ENCODE measurements at regions not wholly inside any gene's neighbourhood (a gene's known extent, or its start where the extent isn't known, plus 50 kb on each side); places are given as distances from the start of the nearest gene placed in this dataset.

DNA sequence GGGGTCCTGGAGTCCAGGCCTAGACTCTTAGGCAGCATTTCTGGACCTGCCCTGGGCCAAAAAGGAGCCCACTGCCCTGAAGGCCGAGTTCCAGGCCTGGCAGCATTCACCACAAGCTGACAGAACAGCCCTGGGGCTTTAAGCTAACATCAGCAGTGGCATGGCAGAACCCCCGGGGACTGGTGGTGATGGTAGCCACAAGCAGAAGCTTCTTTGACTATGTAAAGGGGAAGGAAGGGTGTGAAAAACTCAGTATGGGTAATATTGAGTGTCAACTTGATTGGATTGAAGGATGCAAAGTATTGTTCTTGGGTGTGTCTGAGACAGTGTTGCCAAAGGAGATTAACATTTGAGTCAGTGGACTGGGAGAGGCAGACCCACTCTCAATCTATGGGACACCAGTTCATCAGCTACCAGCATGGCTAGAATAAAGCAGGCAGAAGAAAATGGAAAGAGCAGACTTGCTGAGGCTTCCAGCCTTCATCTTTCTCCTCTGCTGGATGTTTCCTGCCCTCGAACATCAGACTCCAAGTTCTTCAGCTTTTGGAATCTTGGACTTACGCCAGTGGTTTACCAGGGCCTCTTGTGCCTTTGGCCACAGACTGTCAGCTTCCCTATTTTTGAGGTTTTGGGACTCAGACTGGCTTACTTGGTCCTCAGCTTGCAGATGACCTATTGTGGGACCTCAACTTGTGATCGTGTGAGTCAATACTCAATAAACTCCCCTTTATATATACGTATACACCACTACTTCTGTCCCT is 661.0 kb upstream of the C9orf72 start:
- no peaks in the 10 kb centered on the region for H3K36me3 Mint-ChIP-seq (ENCODE audit: low read depth)
- DNase-seq = no peak
- TF ChIP-seq, protein P1, sequence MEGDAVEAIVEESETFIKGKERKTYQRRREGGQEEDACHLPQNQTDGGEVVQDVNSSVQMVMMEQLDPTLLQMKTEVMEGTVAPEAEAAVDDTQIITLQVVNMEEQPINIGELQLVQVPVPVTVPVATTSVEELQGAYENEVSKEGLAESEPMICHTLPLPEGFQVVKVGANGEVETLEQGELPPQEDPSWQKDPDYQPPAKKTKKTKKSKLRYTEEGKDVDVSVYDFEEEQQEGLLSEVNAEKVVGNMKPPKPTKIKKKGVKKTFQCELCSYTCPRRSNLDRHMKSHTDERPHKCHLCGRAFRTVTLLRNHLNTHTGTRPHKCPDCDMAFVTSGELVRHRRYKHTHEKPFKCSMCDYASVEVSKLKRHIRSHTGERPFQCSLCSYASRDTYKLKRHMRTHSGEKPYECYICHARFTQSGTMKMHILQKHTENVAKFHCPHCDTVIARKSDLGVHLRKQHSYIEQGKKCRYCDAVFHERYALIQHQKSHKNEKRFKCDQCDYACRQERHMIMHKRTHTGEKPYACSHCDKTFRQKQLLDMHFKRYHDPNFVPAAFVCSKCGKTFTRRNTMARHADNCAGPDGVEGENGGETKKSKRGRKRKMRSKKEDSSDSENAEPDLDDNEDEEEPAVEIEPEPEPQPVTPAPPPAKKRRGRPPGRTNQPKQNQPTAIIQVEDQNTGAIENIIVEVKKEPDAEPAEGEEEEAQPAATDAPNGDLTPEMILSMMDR (IDR thresholded peaks at IDR 0.05) = no peak
- H3K4me1 Mint-ChIP-seq (ENCODE audit: low read depth) = no peaks in the 10 kb centered on the region
- H3K9me3 Mint-ChIP-seq = peaks cover 5% of the 10 kb centered on the region
- H3K27me3 Mint-ChIP-seq = no peaks in the 10 kb centered on the region
- ChIA-PET CTCF (no interaction called here), POLR2A (no interaction called here)
- no peak overlapping the region for H3K4me3 Mint-ChIP-seq
- intact Hi-C loops (cut with micrococcal nuclease) = no loop called here
- ATAC-seq = no peak
- H3K27ac Mint-ChIP-seq = no peak overlapping the region

DNA sequence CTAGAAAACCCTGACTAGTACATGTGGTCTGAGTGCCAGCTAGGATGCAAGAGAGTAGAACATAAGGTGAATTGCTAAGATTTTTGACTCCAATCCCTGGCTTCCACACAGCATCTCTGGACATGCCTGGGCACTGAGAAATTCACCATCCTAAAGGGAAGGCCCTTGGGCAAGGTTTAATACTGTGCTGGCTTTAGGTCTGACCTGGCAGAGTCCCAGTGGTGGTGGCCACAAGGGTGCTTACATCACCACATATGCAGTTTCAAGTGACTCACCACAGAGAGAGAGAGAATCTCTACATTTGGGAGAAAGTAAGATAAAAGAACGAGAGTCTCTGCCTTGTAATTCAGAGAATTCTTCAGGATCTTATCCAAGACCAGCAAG is 661.6 kb upstream of the C9orf72 start:
- intact Hi-C loops (cut with micrococcal nuclease) = no loop called here
- Mint-ChIP-seq H3K9me3 (peaks cover 5% of the 10 kb centered on the region), H3K36me3 (ENCODE audit: low read depth) (no peaks in the 10 kb centered on the region), H3K4me1 (ENCODE audit: low read depth) (no peaks in the 10 kb centered on the region), H3K27ac (no peak overlapping the region), H3K4me3 (no peak overlapping the region), H3K27me3 (no peaks in the 10 kb centered on the region)
- ChIA-PET CTCF (no interaction called here), POLR2A (no interaction called here)
- ATAC-seq (no peak), DNase-seq (no peak)
- TF ChIP-seq, protein P1 (IDR thresholded peaks at IDR 0.05) = no peak

DNA sequence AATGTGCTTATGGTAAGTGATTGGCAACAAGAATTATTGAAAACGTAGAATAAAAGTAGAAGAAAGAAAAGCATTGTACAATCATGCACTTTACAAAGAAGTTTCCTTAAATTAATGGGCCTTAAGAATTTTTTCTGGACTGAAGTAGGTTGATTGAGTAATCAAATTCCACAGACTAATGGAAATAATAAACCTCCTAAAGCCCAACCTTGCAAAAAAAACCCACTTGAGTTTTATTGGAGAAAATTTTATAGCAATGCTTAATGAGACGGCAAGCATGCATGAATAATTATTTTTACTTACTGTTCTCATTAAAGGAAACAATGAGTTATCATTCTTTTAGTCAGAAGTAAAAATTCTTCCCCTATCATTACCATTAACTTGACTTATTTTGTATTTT is 676.1 kb upstream of the C9orf72 start:
- ATAC-seq (no peak), DNase-seq (no peak)
- no peak overlapping the region for H3K27ac Mint-ChIP-seq
- intact Hi-C loops (cut with micrococcal nuclease) = no loop called here
- TF ChIP-seq, protein P1 (IDR thresholded peaks at IDR 0.05) = no peak
- H3K27me3 Mint-ChIP-seq = no peaks in the 10 kb centered on the region
- no peaks in the 10 kb centered on the region for H3K36me3 Mint-ChIP-seq (ENCODE audit: low read depth)
- ChIA-PET POLR2A (no interaction called here), CTCF (no interaction called here)
- H3K4me3 Mint-ChIP-seq = no peak overlapping the region
- no peaks in the 10 kb centered on the region for H3K9me3 Mint-ChIP-seq
- no peaks in the 10 kb centered on the region for H3K4me1 Mint-ChIP-seq (ENCODE audit: low read depth)

DNA sequence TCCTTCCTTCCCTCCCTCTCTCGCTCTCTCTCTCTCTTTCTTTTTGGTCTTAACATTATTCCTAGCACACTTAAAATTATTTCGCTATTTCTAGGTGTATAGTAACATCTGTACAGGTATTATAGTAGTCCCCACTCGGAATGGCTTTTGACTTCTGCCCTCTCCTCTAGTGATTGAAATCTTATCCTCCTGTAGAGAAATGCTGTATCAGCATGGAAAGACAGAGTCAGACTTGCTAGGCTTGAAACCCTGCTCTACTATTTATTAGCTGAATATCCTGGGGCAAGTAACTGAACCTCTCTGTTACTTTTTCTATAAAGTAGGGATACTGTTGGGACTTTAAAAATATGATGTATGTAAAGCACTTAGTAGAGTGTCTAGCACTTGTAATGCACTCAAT is 681.9 kb upstream of the C9orf72 start:
- no peak for ATAC-seq
- intact Hi-C loops (cut with micrococcal nuclease) = no loop called here
- H3K36me3 Mint-ChIP-seq (ENCODE audit: low read depth) = no peaks in the 10 kb centered on the region
- TF ChIP-seq, protein P1 (IDR thresholded peaks at IDR 0.05) = no peak
- POLR2A ChIA-PET = no interaction called here
- no peak for DNase-seq
- H3K4me3 Mint-ChIP-seq = no peak overlapping the region
- no peaks in the 10 kb centered on the region for H3K9me3 Mint-ChIP-seq
- H3K27me3 Mint-ChIP-seq = no peaks in the 10 kb centered on the region
- CTCF ChIA-PET = no interaction called here
- H3K27ac Mint-ChIP-seq = no peak overlapping the region
- H3K4me1 Mint-ChIP-seq (ENCODE audit: low read depth) = no peaks in the 10 kb centered on the region

DNA sequence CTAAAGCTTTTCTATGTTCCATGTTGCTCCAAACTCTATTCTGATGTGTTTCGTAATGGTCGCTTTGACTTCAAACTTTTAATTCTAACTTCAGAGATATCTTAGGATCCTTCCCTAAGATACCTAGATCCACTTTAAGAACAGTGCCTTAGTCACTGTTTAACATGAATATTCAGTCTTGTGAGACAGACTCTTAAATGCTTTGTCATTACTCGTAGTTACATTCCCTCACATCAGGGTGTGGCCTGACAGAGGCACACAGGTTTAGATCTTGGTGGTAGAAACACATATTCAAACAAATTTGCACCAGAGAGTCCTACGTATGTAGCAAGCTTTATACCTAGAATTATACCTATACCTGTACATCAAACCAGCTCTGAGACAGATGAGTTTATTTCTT is 687.0 kb upstream of the C9orf72 start:
- intact Hi-C loops (cut with micrococcal nuclease) = no loop called here
- H3K4me3 Mint-ChIP-seq = no peak overlapping the region
- TF ChIP-seq, protein P1 (IDR thresholded peaks at IDR 0.05) = no peak
- no peaks in the 10 kb centered on the region for H3K4me1 Mint-ChIP-seq (ENCODE audit: low read depth)
- DNase-seq (no peak), ATAC-seq (no peak)
- POLR2A ChIA-PET = no interaction called here
- H3K27me3 Mint-ChIP-seq = no peaks in the 10 kb centered on the region
- CTCF ChIA-PET = no interaction called here
- H3K9me3 Mint-ChIP-seq = no peaks in the 10 kb centered on the region
- no peaks in the 10 kb centered on the region for H3K36me3 Mint-ChIP-seq (ENCODE audit: low read depth)
- H3K27ac Mint-ChIP-seq = no peak overlapping the region
